HG02798 (cell line): ENCODE measurements at regions not wholly inside any gene's neighbourhood (a gene's known extent, or its start where the extent isn't known, plus 50 kb on each side); places are given as distances from the start of the nearest gene placed in this dataset.

Source experiments
- ATAC-seq: cut with Tn5 transposase; IDR thresholded peaks from one replicate; pipeline ENCODE4 v1.9.1; 2021; ENCODE audit warnings: mild to moderate bottlenecking; ENCODE audit not compliant: unreplicated experiment, poor library complexity

DNA sequence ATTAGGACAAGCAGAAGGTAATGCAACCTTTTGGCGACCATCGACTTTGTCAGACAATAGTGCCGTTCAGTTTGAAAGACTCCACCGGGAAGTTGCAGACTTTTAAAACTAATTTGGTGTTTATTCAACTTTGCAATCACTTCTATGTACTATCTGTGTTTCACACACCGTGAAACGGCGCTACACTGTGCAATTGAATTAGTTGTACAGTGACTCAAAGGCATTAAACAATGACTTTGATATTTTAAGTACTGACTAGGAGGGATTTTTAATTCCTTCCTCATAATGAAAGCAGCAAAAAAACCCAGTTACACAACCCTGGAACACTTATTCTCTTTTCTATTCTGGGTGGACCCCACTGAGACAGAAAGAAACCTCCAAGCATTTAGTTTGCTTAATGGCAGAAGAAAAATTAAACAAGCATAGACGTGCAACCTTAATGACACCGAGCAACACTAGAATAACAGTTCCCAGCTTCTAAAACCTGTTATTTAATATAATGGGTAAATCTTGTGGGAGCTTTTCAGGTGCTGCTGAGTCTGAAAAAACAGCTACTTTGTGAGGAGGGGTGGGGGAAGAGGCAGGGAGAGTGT, 176.8 kb downstream of the LMO4 start:
- ATAC-seq: no peak

GRCh38 chr1:87506147-87506546, 177.5 kb downstream of the LMO4 start:
- no peak for ATAC-seq

- ATAC-seq: no peak
Observed at GRCh38 chr1:87508247-87508787, 179.6 kb downstream of the LMO4 start.

GRCh38 chr1:87510540-87510939, 181.9 kb downstream of the LMO4 start:
- no peak for ATAC-seq

- no peak for ATAC-seq
Observed at GRCh38 chr1:87511449-87511848, 182.8 kb downstream of the LMO4 start.

DNA sequence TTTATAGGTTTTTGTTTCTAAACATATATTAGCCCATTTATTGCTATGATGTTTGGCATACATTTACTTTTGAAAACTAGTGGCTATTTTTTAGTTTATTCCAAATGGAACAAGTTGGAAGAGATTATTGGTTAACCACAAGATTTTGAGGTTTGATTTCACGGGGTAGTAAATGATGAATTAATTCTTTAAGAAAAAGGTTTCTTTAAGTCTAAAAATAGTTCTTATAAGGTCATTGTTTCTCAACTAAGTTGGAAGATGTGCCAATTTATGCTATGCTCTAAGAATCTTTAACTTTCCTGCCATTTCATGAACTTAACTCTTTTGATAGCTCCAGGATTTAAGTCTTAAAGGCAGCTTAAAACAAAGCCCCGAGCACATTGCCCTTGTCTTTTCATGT, 183.8 kb downstream of the LMO4 start:
- no peak for ATAC-seq

DNA sequence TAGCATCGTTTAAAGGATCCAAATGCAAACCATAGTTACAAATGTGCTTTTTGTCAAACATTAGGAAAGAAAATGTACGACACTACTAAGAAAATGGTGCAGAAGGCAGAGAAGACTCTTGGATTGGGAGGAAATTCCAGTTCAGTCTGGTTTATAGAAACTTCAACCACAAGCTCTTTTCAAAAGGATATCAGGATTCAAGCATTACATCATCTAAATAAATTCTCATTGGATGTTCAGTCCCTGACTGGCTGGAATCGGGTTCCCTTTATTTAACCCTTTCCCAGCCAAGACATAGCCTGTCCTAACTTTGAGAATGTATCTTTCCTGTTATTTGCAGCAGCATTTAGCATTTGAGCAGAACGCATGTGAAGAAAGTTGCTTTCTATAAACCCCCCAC, 184.6 kb downstream of the LMO4 start:
- ATAC-seq: no peak

DNA sequence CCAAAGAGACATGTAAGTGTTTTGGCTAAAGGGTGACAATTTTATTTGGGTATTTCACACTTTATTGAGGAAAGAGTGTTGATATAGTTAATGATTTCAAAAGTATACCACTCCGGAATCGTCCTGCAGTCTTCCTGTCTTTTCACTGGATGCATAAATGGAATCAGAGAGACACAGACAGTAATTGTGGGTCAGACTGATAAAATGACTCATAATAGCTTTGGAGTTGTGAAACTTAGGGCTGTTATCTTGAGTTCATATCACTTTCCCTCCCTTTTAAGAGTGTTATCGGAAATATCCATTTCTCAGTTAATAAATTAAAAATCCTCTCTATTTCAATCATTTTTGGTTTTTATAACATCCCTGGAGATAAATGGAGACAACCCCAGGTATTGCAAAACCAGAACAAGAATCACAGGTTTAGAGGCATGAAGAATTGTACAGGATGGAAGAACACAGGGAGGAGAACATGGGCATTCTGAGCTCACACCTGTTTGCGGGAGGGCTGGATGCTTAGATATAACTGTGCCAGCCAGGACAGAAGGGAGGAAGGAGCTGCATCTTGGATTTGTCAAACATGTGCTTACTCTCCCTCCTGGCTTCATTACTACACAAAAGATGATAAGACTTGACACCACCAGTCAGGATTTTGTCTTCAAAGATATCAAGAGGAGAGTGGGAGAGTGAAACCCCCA, 185.4 kb downstream of the LMO4 start:
- ATAC-seq: no peak

DNA sequence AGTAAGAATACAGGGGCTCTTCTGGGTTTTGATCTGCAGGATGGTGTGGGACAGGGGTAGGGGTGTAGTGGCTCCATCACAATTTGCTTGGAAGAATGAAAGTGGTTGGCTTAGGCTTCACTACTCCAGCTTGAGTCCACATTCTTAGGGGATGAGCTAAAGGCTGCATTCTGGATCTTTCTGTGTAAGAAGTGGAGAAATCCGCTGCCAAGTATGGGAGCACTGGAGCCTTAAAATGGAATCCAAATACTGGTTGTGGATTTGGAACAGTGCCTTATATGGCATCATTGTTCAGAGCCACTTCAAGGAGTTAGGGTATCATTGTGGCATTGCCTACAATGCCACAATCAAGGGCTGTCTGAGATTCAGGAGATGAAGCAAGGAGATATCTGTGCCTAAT, 187.1 kb downstream of the LMO4 start:
- no peak for ATAC-seq

- ATAC-seq: no peak
Observed at GRCh38 chr1:87518794-87519193, 190.1 kb downstream of the LMO4 start.

- no peak for ATAC-seq
Observed at GRCh38 chr1:87521452-87521851, 192.8 kb downstream of the LMO4 start.

DNA sequence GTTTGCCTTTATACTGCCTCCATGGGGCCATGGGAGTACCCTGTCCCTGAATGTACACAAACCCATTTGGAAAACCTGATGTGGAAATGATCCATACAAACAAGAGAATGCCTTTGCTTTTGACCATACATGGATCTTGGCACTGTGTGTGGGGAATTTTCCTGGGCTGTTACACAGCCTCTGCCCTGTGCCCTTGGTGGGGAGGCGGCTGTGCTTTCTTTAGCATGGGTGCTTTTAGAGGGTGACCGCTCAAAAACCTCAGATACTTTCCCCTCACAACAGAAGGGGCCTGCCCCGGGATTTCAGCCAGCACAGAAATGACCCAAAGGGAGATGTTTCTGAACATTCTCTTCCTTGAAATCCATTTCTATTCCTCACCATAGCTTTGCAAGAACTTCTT, 194.8 kb downstream of the LMO4 start:
- no peak for ATAC-seq

DNA sequence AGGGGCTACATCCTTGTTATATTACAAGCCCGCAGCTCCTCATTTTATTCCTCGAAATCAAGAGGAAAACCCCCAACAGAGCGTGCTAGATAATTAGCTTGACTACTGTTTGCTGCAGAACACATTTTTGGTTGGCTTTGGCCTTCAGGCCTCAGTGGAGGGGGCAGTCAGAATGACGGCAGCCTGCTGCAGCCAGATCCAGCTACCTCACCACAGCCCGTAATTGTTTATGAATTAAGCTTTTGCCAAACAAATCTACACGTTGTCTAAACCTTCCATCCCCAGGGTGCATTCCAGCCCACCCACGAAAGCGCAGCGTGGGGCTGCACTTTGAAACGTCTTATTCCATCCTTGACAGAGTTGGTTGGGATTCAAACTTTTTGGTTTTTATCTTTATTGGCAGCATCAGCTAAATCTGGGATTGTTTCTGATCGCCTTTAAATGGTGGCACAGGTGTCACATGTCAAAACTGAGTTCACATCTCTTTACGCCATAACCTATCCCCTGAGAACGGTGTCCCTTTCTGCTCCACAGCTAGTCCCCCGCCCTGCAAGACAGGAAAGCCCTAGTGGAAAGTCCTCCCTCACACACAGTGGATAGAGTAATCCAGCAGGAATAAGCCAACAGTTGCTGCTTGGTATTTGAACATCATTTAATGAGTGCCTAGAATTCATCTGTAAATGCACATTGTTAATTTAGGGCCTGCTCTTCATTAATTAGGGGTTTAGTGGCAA, 195.5 kb downstream of the LMO4 start:
- no peak for ATAC-seq

DNA sequence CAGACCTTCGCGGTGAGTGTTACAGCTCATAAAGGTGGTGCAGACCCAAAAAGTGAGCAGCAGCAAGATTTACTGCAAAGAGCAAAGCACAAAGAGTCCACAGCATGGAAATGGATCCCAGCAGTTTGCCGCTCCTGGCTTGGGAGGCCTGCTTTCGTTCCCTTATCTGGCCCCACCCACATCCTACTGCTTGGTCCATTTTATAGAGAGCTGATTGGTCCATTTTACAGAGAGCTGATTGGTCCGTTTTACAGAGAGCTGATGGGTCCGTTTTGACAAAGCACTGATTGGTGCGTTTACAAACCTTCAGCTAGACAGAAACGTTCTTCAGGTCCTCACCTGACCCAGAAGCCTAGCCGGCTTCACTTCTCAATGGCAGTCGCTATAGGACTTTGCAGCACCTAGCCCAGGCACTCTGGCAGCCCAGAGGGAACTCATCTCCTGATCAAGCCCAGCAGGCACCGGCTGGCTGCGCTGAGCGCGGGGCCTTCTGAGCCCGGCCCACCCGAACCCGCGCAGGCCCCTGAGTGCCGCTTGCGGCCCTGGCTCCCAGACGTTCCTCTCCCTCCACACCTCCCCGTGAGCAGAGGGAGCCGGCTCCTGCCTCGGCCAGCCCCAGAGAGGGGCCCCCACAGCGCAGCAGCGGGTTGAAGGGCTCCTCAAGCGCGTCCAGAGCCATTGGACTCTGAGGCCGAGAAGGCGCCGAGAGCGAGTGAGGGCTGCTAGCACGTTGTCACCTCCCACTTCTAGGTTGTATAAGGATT, 200.3 kb downstream of the LMO4 start:
- ATAC-seq: no peak

GRCh38 chr1:87530042-87530807, 201.5 kb downstream of the LMO4 start:
- ATAC-seq: no peak

DNA sequence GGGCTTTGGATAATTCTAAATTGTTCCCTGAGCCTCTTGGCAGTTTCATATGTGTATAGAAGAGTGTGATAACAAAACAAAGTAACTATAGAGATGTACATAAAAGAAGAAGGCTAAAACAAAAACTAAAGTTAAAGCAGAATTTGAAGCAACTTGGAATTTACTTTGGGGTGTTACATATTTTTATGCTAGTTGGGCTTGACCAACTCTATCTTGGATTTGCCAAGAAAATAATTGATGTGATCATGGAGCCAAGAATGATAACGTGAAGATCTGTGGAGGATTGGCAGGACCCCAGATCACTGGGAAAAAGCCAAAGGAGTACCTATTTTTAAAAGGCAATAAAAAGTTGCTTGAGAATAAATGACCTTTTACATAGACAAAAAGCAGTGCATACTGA, 206.9 kb downstream of the LMO4 start:
- no peak for ATAC-seq

GRCh38 chr1:87539147-87539546, 210.5 kb downstream of the LMO4 start:
- no peak for ATAC-seq

GRCh38 chr1:87542697-87543096, 214.0 kb downstream of the LMO4 start:
- no peak for ATAC-seq

GRCh38 chr1:87549738-87550137, 221.1 kb downstream of the LMO4 start:
- ATAC-seq: no peak

GRCh38 chr1:87553511-87553910, 224.8 kb downstream of the LMO4 start:
- ATAC-seq: no peak
